ENCODE measurements at regions not wholly inside any gene's neighbourhood (a gene's known extent, or its start where the extent isn't known, plus 50 kb on each side); places are given as distances from the start of the nearest gene placed in this dataset.

GRCh38 chr15:69744391-69745162 is 292.0 kb downstream of the RPLP1 start:
- no peak for DNase-seq (ENCODE audit: low read depth)
- H3K4me3 ChIP-seq (ENCODE audit: low read depth, low read length), result no peak overlapping the region
- no peak for TF ChIP-seq CTCF (IDR thresholded peaks at IDR 0.05; ENCODE audit: insufficient read depth, low read depth, low read length)

GRCh38 chr15:69747193-69747592 is 294.6 kb downstream of the RPLP1 start:
- DNase-seq (ENCODE audit: low read depth), result no peak
- H3K4me3 ChIP-seq (ENCODE audit: low read depth, low read length), result no peak overlapping the region
- no peak for TF ChIP-seq CTCF (IDR thresholded peaks at IDR 0.05; ENCODE audit: insufficient read depth, low read depth, low read length)

GRCh38 chr15:69748131-69748530 is 295.5 kb downstream of the RPLP1 start:
- DNase-seq (ENCODE audit: low read depth), result no peak
- TF ChIP-seq CTCF (IDR thresholded peaks at IDR 0.05; ENCODE audit: insufficient read depth, low read depth, low read length), result no peak
- no peak overlapping the region for H3K4me3 ChIP-seq (ENCODE audit: low read depth, low read length)

- no peak for DNase-seq (ENCODE audit: low read depth)
- no peak for TF ChIP-seq CTCF (IDR thresholded peaks at IDR 0.05; ENCODE audit: insufficient read depth, low read depth, low read length)
- H3K4me3 ChIP-seq (ENCODE audit: low read depth, low read length), result no peak overlapping the region
Measured at GRCh38 chr15:69748576-69749185, 296.1 kb downstream of the RPLP1 start.

GRCh38 chr15:69749274-69749673 is 296.7 kb downstream of the RPLP1 start:
- no peak for TF ChIP-seq CTCF (IDR thresholded peaks at IDR 0.05; ENCODE audit: insufficient read depth, low read depth, low read length)
- DNase-seq (ENCODE audit: low read depth), result no peak
- H3K4me3 ChIP-seq (ENCODE audit: low read depth, low read length), result no peak overlapping the region

GRCh38 chr15:69749797-69750196 is 297.2 kb downstream of the RPLP1 start:
- no peak for DNase-seq (ENCODE audit: low read depth)

More at GRCh38 chr15:69749797-69750196, 297.2 kb downstream of the RPLP1 start:
- no peak overlapping the region for H3K4me3 ChIP-seq (ENCODE audit: low read depth, low read length)
- TF ChIP-seq CTCF (IDR thresholded peaks at IDR 0.05; ENCODE audit: insufficient read depth, low read depth, low read length), result peak; percentile 31

Measured in fibroblast of villous mesenchyme (primary cell).